Stimulated activated naive CD8-positive, alpha-beta T cell treated with anti-CD3 and anti-CD28 coated beads, Interleukin-15, Interleukin-2, amounts not matched to agents 100 ng/mL and 50 ng/mL, for 24 hours (primary cell): ENCODE measurements at regions not wholly inside any gene's neighbourhood (a gene's known extent, or its start where the extent isn't known, plus 50 kb on each side); places are given as distances from the start of the nearest gene placed in this dataset.

ENCODE experiments used
- H3K27ac Mint-ChIP-seq: one replicate; pipeline ENCODE4 v1.8.0; 2021; ENCODE audit warnings: mild to moderate bottlenecking, mixed read lengths
- H3K27me3 Mint-ChIP-seq: one replicate; pipeline ENCODE4 v1.8.0; 2021; ENCODE audit warnings: mixed read lengths
- H3K36me3 Mint-ChIP-seq: one replicate; pipeline ENCODE4 v1.8.0; 2021; ENCODE audit warnings: low read depth, mixed read lengths
- H3K4me1 Mint-ChIP-seq: one replicate; pipeline ENCODE4 v1.8.0; 2021; ENCODE audit warnings: low read depth, mixed read lengths
- H3K4me3 Mint-ChIP-seq: one replicate; pipeline ENCODE4 v1.8.0; 2021; ENCODE audit warnings: mild to moderate bottlenecking, mixed read lengths
- H3K9me3 Mint-ChIP-seq: one replicate; pipeline ENCODE4 v1.8.0; 2021; ENCODE audit warnings: mixed read lengths

DNA sequence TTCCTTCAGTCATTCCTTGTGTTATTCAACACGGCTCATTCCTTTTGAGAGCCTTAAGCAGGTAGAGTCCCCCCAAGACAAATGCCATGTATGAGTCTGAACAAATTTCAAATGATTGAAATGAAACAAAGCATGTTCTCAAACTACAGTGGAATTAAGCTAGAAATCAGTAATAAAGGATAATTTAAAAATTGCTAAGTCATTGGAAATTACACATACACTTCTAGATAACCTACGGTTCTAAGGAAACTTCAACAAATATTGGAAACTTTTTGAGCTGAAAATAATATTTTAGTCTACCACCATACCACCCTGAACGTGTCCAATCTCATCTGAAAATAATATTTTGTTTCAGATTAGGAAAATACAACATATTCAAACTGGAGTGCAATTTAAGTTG, 71.8 kb upstream of the UGP2 start:
- H3K27ac Mint-ChIP-seq = no peak overlapping the region
- no peaks in the 10 kb centered on the region for H3K9me3 Mint-ChIP-seq
- no peaks in the 10 kb centered on the region for H3K4me1 Mint-ChIP-seq
- H3K36me3 Mint-ChIP-seq = no peaks in the 10 kb centered on the region
- no peak overlapping the region for H3K4me3 Mint-ChIP-seq
- no peaks in the 10 kb centered on the region for H3K27me3 Mint-ChIP-seq

DNA sequence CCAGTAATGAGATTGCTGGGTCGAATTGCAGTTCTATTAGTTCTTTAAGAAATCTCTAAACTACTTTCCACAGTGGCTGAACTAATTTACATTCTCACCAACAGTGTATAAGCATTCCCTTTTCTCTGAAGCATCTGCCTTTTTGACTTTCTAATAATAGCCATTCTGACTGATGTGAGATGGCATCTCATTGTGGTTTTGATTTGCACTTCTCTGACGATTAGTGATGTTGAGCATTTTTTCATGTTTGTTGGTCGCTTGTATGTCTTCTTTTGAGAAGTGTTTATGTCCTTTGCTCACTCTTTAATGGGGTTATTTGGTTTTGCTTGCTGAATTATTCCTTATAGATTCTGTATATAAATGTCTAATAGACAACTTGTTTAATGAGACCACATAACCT, 69.6 kb upstream of the UGP2 start:
- no peak overlapping the region for H3K4me3 Mint-ChIP-seq
- H3K4me1 Mint-ChIP-seq = no peaks in the 10 kb centered on the region
- H3K27me3 Mint-ChIP-seq = no peaks in the 10 kb centered on the region
- H3K9me3 Mint-ChIP-seq = peaks cover 4% of the 10 kb centered on the region
- H3K36me3 Mint-ChIP-seq = no peaks in the 10 kb centered on the region
- H3K27ac Mint-ChIP-seq = no peak overlapping the region

DNA sequence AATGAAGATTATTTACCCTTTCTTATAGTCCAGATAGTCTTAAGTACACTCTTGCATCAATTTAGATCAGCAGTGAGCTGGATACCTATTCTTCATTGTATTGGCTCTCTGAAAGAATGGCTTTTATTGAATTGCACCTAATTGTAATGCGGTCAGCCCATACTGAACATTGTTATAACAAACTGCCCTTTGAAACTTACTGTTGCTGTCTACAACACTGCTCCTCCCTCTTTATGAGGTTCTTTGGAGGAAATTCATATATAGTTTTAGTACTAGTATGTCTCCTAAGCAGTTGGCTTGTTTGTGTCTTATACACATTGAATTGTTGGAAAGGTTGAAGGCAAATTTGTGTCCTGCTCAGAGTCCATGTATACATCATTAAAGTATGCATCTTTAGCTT, 66.5 kb upstream of the UGP2 start:
- Mint-ChIP-seq H3K9me3 (peaks cover 4% of the 10 kb centered on the region), H3K27me3 (no peaks in the 10 kb centered on the region), H3K4me1 (no peaks in the 10 kb centered on the region), H3K27ac (no peak overlapping the region), H3K36me3 (no peaks in the 10 kb centered on the region), H3K4me3 (no peak overlapping the region)

- no peak overlapping the region for H3K27ac Mint-ChIP-seq
- no peaks in the 10 kb centered on the region for H3K36me3 Mint-ChIP-seq
- H3K4me3 Mint-ChIP-seq = no peak overlapping the region
- no peaks in the 10 kb centered on the region for H3K4me1 Mint-ChIP-seq
- no peaks in the 10 kb centered on the region for H3K27me3 Mint-ChIP-seq
- H3K9me3 Mint-ChIP-seq = peaks cover 4% of the 10 kb centered on the region
Measured at GRCh38 chr2:63776382-63776781, 65.3 kb upstream of the UGP2 start.

DNA sequence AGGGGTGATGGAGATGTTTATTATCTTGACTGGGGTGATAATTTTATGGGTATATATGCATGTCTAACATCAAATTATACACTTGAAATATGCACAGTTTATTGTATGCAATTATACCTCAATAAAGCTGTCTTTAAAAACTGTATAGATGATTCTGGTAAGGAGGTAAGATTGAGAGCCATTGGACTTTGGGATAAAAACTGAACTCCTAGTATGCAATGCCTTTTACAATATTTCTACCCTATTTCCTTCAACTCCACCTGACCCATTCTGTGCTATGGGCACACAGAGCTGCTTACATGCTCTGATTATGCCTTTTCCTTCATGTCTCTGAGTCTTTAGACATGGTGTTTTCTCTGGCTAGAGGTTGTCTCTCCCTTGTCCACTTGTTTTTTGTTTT, 63.9 kb upstream of the UGP2 start:
- H3K4me3 Mint-ChIP-seq = no peak overlapping the region
- no peaks in the 10 kb centered on the region for H3K36me3 Mint-ChIP-seq
- H3K27ac Mint-ChIP-seq = no peak overlapping the region
- no peaks in the 10 kb centered on the region for H3K27me3 Mint-ChIP-seq
- H3K9me3 Mint-ChIP-seq = peaks cover 4% of the 10 kb centered on the region
- no peaks in the 10 kb centered on the region for H3K4me1 Mint-ChIP-seq

DNA sequence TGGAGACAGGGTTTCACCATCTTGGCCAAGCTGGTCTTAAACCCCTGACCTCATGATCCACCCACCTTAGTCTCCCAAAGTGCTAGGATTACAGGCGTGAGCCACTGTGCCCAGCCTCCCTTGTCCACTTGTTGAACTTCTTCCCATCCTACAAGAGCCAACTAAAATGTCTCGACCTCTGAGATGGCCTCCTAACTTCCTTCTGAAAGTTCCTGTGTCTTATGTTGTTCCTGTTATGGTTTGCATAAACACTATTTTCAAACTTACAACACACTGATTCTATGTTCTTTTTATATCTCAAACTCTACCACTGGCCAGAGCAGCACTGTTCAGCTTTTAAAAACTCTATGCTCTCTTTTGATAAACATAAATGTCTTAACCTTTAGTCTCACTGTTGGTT, 63.3 kb upstream of the UGP2 start:
- Mint-ChIP-seq H3K36me3 (no peaks in the 10 kb centered on the region), H3K4me3 (no peak overlapping the region), H3K9me3 (peaks cover 4% of the 10 kb centered on the region), H3K27me3 (no peaks in the 10 kb centered on the region), H3K27ac (no peak overlapping the region), H3K4me1 (no peaks in the 10 kb centered on the region)

GRCh38 chr2:63780518-63781155, 61.1 kb upstream of the UGP2 start:
- no peaks in the 10 kb centered on the region for H3K27me3 Mint-ChIP-seq
- H3K4me1 Mint-ChIP-seq = no peaks in the 10 kb centered on the region
- H3K36me3 Mint-ChIP-seq = no peaks in the 10 kb centered on the region
- no peak overlapping the region for H3K4me3 Mint-ChIP-seq
- H3K9me3 Mint-ChIP-seq = peaks cover 4% of the 10 kb centered on the region
- no peak overlapping the region for H3K27ac Mint-ChIP-seq

- H3K9me3 Mint-ChIP-seq = no peaks in the 10 kb centered on the region
- peaks cover 5% of the 10 kb centered on the region for H3K4me1 Mint-ChIP-seq
- H3K4me3 Mint-ChIP-seq = no peak overlapping the region
- H3K27ac Mint-ChIP-seq = no peak overlapping the region
- no peaks in the 10 kb centered on the region for H3K27me3 Mint-ChIP-seq
- no peaks in the 10 kb centered on the region for H3K36me3 Mint-ChIP-seq
Measured at GRCh38 chr2:63784461-63784860, 57.2 kb upstream of the UGP2 start.

DNA sequence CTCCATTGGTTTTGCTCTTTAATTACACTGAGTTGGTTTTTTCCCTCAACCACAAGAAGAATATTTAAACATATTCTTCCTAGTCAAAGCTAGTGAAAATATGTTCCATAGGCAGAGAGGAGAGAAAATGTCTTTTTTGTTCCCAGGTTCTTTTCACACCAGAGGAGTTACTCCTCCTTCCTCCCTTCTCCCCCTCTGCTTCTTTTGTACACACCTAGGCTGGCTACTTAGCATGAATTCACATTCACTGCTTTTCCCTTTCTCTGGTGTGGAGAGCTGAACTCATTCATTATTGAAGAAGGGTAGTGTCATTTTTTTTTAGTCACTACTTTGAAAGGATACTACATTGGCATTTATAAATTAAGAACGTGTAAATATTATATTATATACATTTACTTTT, 56.6 kb upstream of the UGP2 start:
- Mint-ChIP-seq H3K27ac (no peak overlapping the region), H3K4me3 (no peak overlapping the region), H3K36me3 (no peaks in the 10 kb centered on the region), H3K9me3 (no peaks in the 10 kb centered on the region), H3K4me1 (peaks cover 11% of the 10 kb centered on the region), H3K27me3 (no peaks in the 10 kb centered on the region)

DNA sequence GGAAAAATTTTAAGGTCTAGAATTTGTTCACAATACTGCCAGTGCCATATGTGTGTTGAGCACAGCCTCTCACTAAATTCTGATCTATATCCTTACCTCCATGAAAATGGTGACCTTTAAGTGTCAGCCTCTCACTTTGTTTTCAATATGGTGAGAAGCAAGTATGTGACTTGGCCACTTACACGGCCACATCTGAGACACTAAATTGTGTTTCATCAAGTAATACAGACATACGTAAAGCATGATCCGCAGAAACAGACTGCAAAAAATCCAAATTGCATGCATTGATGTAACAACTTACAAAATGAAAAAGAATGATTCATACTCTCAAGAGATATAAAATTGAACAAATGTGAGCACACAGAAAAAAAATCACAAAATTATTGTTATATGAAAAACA, 55.2 kb upstream of the UGP2 start:
- Mint-ChIP-seq H3K36me3 (no peaks in the 10 kb centered on the region), H3K4me3 (no peak overlapping the region), H3K9me3 (no peaks in the 10 kb centered on the region), H3K27me3 (no peaks in the 10 kb centered on the region), H3K27ac (no peak overlapping the region), H3K4me1 (peaks cover 17% of the 10 kb centered on the region)

- peaks cover 29% of the 10 kb centered on the region for H3K4me1 Mint-ChIP-seq
- H3K4me3 Mint-ChIP-seq = no peak overlapping the region
- no peaks in the 10 kb centered on the region for H3K27me3 Mint-ChIP-seq
- H3K27ac Mint-ChIP-seq = no peak overlapping the region
- no peaks in the 10 kb centered on the region for H3K36me3 Mint-ChIP-seq
- peaks cover 7% of the 10 kb centered on the region for H3K9me3 Mint-ChIP-seq
Measured at GRCh38 chr2:63788071-63788470, 53.6 kb upstream of the UGP2 start.

DNA sequence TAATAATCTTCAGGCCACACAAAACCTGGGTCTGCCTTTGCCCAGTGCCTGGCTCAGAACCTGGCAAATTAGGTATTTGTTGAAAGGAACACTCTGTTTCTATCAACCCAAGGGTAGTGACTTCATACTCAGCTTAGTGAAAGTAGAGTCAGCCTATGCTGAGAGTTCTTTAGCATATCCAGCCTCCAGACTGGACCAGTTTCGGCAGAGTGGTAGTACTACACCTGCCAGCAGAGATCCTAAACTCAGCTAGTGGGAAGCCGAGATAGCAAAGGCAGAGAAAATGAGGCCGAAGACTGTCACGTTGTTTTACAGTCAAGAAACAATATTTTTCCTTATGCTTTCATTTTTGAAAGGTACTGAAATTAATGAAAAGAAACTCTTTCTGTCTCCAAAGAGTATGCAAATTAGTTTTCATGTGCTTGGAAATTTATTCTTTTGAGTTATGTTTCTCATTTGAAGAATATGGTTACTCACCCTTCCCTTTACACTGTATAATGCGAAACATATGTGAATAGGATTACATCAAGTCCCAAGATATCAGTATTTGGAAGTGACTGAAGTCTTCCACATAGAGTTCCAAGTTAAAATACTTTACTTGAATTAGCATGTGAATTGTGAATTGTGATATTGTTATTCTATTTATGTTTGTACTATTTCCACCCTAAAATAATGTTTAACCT, 52.2 kb upstream of the UGP2 start:
- H3K4me3 Mint-ChIP-seq = no peak overlapping the region
- H3K9me3 Mint-ChIP-seq = peaks cover 7% of the 10 kb centered on the region
- H3K36me3 Mint-ChIP-seq = no peaks in the 10 kb centered on the region
- peaks cover 29% of the 10 kb centered on the region for H3K4me1 Mint-ChIP-seq
- no peaks in the 10 kb centered on the region for H3K27me3 Mint-ChIP-seq
- no peak overlapping the region for H3K27ac Mint-ChIP-seq

GRCh38 chr2:63790491-63790890, 51.2 kb upstream of the UGP2 start:
- Mint-ChIP-seq H3K27me3 (no peaks in the 10 kb centered on the region), H3K27ac (peak overlapping the region; percentile 21), H3K4me1 (peaks cover 29% of the 10 kb centered on the region), H3K4me3 (no peak overlapping the region), H3K36me3 (no peaks in the 10 kb centered on the region), H3K9me3 (peaks cover 10% of the 10 kb centered on the region)

DNA sequence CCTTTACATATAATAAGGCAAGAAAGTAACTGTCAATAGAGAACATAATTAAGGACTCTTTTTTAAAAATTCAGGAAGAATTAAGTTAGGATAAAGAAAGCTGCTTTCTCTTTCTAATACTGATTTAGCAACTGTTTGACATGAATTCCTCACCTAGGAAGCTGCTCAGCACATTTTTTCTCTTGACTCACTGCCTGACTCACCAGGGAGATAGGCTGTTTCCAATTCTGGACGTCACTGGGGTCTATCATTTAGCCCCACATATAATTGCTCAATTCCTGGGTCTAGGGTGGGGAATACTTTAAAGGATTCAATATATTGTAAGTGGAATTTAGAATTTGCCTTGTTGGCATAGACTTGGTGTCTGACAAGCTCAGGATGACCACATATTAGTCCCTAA, 50.8 kb upstream of the UGP2 start:
- Mint-ChIP-seq H3K27ac (no peak overlapping the region), H3K36me3 (no peaks in the 10 kb centered on the region), H3K9me3 (peaks cover 10% of the 10 kb centered on the region), H3K4me3 (no peak overlapping the region), H3K4me1 (peaks cover 29% of the 10 kb centered on the region), H3K27me3 (no peaks in the 10 kb centered on the region)

GRCh38 chr2:63791387-63791786, 50.3 kb upstream of the UGP2 start:
- Mint-ChIP-seq H3K36me3 (no peaks in the 10 kb centered on the region), H3K27me3 (no peaks in the 10 kb centered on the region), H3K27ac (no peak overlapping the region), H3K4me1 (peaks cover 29% of the 10 kb centered on the region), H3K9me3 (peaks cover 10% of the 10 kb centered on the region), H3K4me3 (no peak overlapping the region)
